T-helper 2 cell (primary cell): ENCODE measurements at regions not wholly inside any gene's neighbourhood (a gene's known extent, or its start where the extent isn't known, plus 50 kb on each side); places are given as distances from the start of the nearest gene placed in this dataset.

Source experiments
- DNase-seq, 5 experiments: peaks; one replicate each; pipeline versions ENCODE4 v3.0.0 to v3.0.0-alpha.2; 2012 to 2022

- DNase-seq, result no peak
Observed at GRCh38 chr1:34668063-34668462, 86.8 kb upstream of the GJB5 start.

GRCh38 chr1:34670982-34671381 is 83.9 kb upstream of the GJB5 start:
- DNase-seq, result no peak

- DNase-seq, result no peak
Observed at GRCh38 chr1:34671887-34672286, 83.0 kb upstream of the GJB5 start.

- peak in 3 of 5 experiments; percentile 9 to 29 (median 14) for DNase-seq
Observed at GRCh38 chr1:34681480-34682451, 73.1 kb upstream of the GJB5 start.

- DNase-seq, result no peak
Observed at GRCh38 chr1:34682452-34683223, 72.2 kb upstream of the GJB5 start.

GRCh38 chr1:34683616-34684015 is 71.2 kb upstream of the GJB5 start:
- no peak for DNase-seq

- DNase-seq, result peak in 1 of 5 experiments; percentile 31
Observed at GRCh38 chr1:34684266-34684665, 70.6 kb upstream of the GJB5 start.

GRCh38 chr1:34685225-34685624 is 69.6 kb upstream of the GJB5 start:
- no peak for DNase-seq

GRCh38 chr1:34686531-34686930 is 68.3 kb upstream of the GJB5 start:
- DNase-seq, result no peak

- DNase-seq, result no peak
Observed at GRCh38 chr1:34688006-34688741, 66.7 kb upstream of the GJB5 start.

- no peak for DNase-seq
Observed at GRCh38 chr1:34690269-34690668, 64.6 kb upstream of the GJB5 start.

GRCh38 chr1:34693081-34693480 is 61.8 kb upstream of the GJB5 start:
- no peak for DNase-seq

GRCh38 chr1:34694383-34694782 is 60.5 kb upstream of the GJB5 start:
- no peak for DNase-seq

- DNase-seq, result no peak
Observed at GRCh38 chr1:34695580-34695979, 59.3 kb upstream of the GJB5 start.

GRCh38 chr1:34696230-34696629 is 58.6 kb upstream of the GJB5 start:
- no peak for DNase-seq

GRCh38 chr1:34696981-34697380 is 57.9 kb upstream of the GJB5 start:
- DNase-seq, result no peak

GRCh38 chr1:34697818-34698217 is 57.0 kb upstream of the GJB5 start:
- DNase-seq, result no peak

GRCh38 chr1:34701326-34702060 is 53.4 kb upstream of the GJB5 start:
- no peak for DNase-seq
